ENCODE measurements at regions not wholly inside any gene's neighbourhood (a gene's known extent, or its start where the extent isn't known, plus 50 kb on each side); places are given as distances from the start of the nearest gene placed in this dataset.

- TF ChIP-seq, protein P1, sequence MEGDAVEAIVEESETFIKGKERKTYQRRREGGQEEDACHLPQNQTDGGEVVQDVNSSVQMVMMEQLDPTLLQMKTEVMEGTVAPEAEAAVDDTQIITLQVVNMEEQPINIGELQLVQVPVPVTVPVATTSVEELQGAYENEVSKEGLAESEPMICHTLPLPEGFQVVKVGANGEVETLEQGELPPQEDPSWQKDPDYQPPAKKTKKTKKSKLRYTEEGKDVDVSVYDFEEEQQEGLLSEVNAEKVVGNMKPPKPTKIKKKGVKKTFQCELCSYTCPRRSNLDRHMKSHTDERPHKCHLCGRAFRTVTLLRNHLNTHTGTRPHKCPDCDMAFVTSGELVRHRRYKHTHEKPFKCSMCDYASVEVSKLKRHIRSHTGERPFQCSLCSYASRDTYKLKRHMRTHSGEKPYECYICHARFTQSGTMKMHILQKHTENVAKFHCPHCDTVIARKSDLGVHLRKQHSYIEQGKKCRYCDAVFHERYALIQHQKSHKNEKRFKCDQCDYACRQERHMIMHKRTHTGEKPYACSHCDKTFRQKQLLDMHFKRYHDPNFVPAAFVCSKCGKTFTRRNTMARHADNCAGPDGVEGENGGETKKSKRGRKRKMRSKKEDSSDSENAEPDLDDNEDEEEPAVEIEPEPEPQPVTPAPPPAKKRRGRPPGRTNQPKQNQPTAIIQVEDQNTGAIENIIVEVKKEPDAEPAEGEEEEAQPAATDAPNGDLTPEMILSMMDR (conservative IDR thresholded peaks at IDR 0.05): no peak
- no peak for TF ChIP-seq ZFX (IDR thresholded peaks at IDR 0.05)
These were observed 247.3 kb downstream of the SIPA1L2 start for GRCh38 chr1:232382671-232383070.

Measured in C4-2B (cell line).